Nephron progenitor cell (in vitro differentiated cells): ENCODE measurements at regions not wholly inside any gene's neighbourhood (a gene's known extent, or its start where the extent isn't known, plus 50 kb on each side); places are given as distances from the start of the nearest gene placed in this dataset.

ENCODE experiments used
- DNase-seq: peaks from one replicate; pipeline ENCODE4 v3.0.0; 2021
- H3K27ac Mint-ChIP-seq: 2 replicates; pipeline ENCODE4 v1.8.0; 2021; ENCODE audit warnings: mild to moderate bottlenecking, moderate library complexity, mixed read lengths
- H3K27me3 Mint-ChIP-seq: 2 replicates; pipeline ENCODE4 v1.8.0; 2021; ENCODE audit warnings: mild to moderate bottlenecking, low read depth, mixed read lengths; ENCODE audit not compliant: poor library complexity
- H3K36me3 Mint-ChIP-seq: 2 replicates; pipeline ENCODE4 v1.8.0; 2021; ENCODE audit warnings: low read depth, mixed read lengths
- H3K4me1 Mint-ChIP-seq: 2 replicates; pipeline ENCODE4 v1.8.0; 2021; ENCODE audit warnings: mixed read lengths
- H3K4me3 Mint-ChIP-seq: 2 replicates; pipeline ENCODE4 v1.8.0; 2021; ENCODE audit warnings: mild to moderate bottlenecking, moderate library complexity, mixed read lengths
- H3K9me3 Mint-ChIP-seq: 2 replicates; pipeline ENCODE4 v1.8.0; 2021; ENCODE audit warnings: mild to moderate bottlenecking, moderate library complexity, mixed read lengths
- CTCF ChIP-seq: fragments of 200-600 bp; sonication (generic); IDR thresholded peaks from 2 replicates; pipeline ENCODE4 v1.5.0; 2021; ENCODE audit warnings: antibody characterized with exemption

DNA sequence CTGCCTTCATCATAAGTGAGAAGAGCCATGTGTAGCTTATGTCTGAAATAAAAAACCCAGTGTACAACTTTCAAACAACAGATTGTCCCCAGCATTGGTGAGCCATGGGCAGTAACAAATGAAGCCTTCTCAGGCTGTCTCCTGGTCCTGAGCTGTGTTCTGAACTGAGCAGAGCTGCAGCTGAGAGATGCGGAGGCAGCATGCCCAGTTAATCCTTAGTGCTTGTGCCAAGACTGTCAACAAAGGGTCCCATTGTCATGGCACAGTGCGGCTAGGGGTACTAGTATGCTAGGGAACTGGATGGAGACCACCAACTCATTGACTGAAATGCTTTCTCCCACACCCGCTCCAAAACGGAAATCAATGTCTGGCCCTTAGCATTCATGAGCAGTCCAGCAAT lies 154.3 kb downstream of the RMST start:
- H3K36me3 Mint-ChIP-seq: no peaks in the 10 kb centered on the region
- no peaks in the 10 kb centered on the region for H3K27me3 Mint-ChIP-seq
- no peak for TF ChIP-seq CTCF
- no peak for DNase-seq
- no peak overlapping the region for H3K27ac Mint-ChIP-seq
- peaks cover 25% of the 10 kb centered on the region for H3K9me3 Mint-ChIP-seq
- peaks cover 11% of the 10 kb centered on the region for H3K4me1 Mint-ChIP-seq
- no peak overlapping the region for H3K4me3 Mint-ChIP-seq

- no peaks in the 10 kb centered on the region for H3K4me1 Mint-ChIP-seq
- no peak for TF ChIP-seq CTCF
- peaks cover 4% of the 10 kb centered on the region for H3K27me3 Mint-ChIP-seq
- no peak overlapping the region for H3K27ac Mint-ChIP-seq
- H3K9me3 Mint-ChIP-seq: no peaks in the 10 kb centered on the region
- DNase-seq: no peak
- H3K4me3 Mint-ChIP-seq: no peak overlapping the region
- no peaks in the 10 kb centered on the region for H3K36me3 Mint-ChIP-seq
Observed at GRCh38 chr12:97628962-97629361, 166.4 kb downstream of the RMST start.

DNA sequence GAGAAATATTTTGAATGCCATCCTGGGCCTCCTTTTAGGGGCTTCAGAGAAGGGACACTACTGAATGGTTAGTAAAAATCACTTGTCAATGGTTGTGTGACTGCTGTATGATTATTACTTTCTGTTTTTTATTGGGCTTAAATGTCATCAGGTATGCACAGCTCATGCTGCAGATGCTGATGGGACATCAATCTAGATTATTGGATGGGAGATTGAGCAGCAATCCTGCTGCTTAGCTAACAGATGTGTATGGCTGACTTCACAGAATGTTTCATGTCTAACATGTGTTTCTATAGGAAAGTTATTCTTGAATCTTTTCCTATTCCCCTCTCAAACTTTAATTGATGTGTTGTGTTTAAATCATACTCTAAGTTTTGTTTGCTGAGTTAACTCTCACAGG lies 166.8 kb downstream of the RMST start:
- H3K4me3 Mint-ChIP-seq: no peak overlapping the region
- DNase-seq: no peak
- H3K27me3 Mint-ChIP-seq: peaks cover 4% of the 10 kb centered on the region
- no peaks in the 10 kb centered on the region for H3K4me1 Mint-ChIP-seq
- no peaks in the 10 kb centered on the region for H3K9me3 Mint-ChIP-seq
- H3K36me3 Mint-ChIP-seq: no peaks in the 10 kb centered on the region
- H3K27ac Mint-ChIP-seq: no peak overlapping the region
- TF ChIP-seq CTCF: no peak

GRCh38 chr12:97630356-97630755 lies 167.8 kb downstream of the RMST start:
- H3K4me3 Mint-ChIP-seq: no peak overlapping the region
- no peak for TF ChIP-seq CTCF
- no peak overlapping the region for H3K27ac Mint-ChIP-seq
- no peak for DNase-seq
- peaks cover 4% of the 10 kb centered on the region for H3K27me3 Mint-ChIP-seq
- peaks cover 1% of the 10 kb centered on the region for H3K9me3 Mint-ChIP-seq
- H3K36me3 Mint-ChIP-seq: no peaks in the 10 kb centered on the region
- H3K4me1 Mint-ChIP-seq: no peaks in the 10 kb centered on the region

GRCh38 chr12:97630875-97631274 lies 168.3 kb downstream of the RMST start:
- Mint-ChIP-seq H3K27me3 (peaks cover 4% of the 10 kb centered on the region), H3K27ac (no peak overlapping the region), H3K4me1 (no peaks in the 10 kb centered on the region), H3K9me3 (peaks cover 3% of the 10 kb centered on the region), H3K36me3 (no peaks in the 10 kb centered on the region), H3K4me3 (no peak overlapping the region)
- no peak for TF ChIP-seq CTCF
- no peak for DNase-seq

DNA sequence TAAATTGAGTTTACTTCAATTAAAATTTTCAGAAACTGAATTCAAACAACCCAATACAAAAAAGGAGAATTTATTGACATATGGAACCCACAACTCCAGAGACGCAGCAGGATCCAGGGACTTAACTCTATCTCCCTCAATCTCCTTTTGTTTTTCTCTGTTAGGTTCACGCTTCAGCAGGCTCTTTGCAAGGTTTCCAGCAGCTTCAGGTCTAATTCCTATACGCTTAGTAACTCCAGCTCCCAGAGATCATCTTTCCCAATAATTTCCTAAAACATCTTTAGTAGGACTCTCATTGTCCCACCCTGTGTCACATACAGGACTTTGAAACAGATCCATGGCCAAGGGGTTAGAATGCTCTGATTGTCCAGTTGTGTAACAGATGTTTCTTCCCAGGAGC lies 175.2 kb downstream of the RMST start:
- no peaks in the 10 kb centered on the region for H3K27me3 Mint-ChIP-seq
- no peak for TF ChIP-seq CTCF
- peak; percentile 9 for DNase-seq
- H3K36me3 Mint-ChIP-seq: no peaks in the 10 kb centered on the region
- peaks cover 49% of the 10 kb centered on the region for H3K4me1 Mint-ChIP-seq
- no peak overlapping the region for H3K4me3 Mint-ChIP-seq
- peak overlapping the region; percentile 88 for H3K27ac Mint-ChIP-seq
- H3K9me3 Mint-ChIP-seq: peaks cover 3% of the 10 kb centered on the region
